Stimulated activated memory B cell treated with anti-CD40 and anti-IgM and Interleukin-4, amounts not matched to agents 10 μg/mL and 1 μg/mL and 100 μg/mL, for 72 hours (primary cell): ENCODE measurements at regions not wholly inside any gene's neighbourhood (a gene's known extent, or its start where the extent isn't known, plus 50 kb on each side); places are given as distances from the start of the nearest gene placed in this dataset.
"Not testable (repeated sequence)": the region's sequence is repeated elsewhere in the genome, so short reads cannot be mapped to it uniquely, and the experiment has no call there.

Experiments
- ATAC-seq: fragments of 150-1000 bp; cut with Tn5 transposase; 2 replicates; pipeline ENCODE4 v1.10.0; 2021
- H3K27ac Mint-ChIP-seq: one replicate; pipeline ENCODE4 v1.8.0; 2022; ENCODE audit warnings: mild to moderate bottlenecking, mixed read lengths
- H3K27me3 Mint-ChIP-seq: one replicate; pipeline ENCODE4 v1.8.0; 2022; ENCODE audit warnings: mixed read lengths
- H3K36me3 Mint-ChIP-seq: one replicate; pipeline ENCODE4 v1.8.0; 2022; ENCODE audit warnings: mixed read lengths
- H3K4me1 Mint-ChIP-seq: one replicate; pipeline ENCODE4 v1.8.0; 2022; ENCODE audit warnings: mixed read lengths
- H3K4me3 Mint-ChIP-seq: one replicate; pipeline ENCODE4 v1.8.0; 2022; ENCODE audit warnings: mild to moderate bottlenecking, moderate library complexity, mixed read lengths
- H3K9me3 Mint-ChIP-seq: one replicate; pipeline ENCODE4 v1.8.0; 2022; ENCODE audit warnings: mixed read lengths

DNA sequence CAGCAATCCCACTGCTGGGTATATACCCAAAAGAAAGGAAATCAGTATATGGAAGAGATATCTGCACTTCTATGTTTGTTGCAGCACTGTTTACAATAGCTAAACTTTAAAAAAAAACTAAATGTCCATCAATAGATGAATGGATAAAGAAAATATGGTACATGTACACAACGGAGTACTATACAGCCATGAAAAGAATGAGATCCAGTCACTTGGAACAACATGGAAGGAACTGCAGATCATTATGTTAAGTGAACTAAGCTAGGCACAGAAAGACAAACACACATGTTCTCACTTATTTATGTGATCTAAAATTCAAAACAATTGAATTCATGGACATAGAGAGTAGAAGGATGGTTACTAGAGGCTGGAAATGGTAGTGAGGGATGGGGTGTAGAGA, 400.7 kb downstream of the ZNF674 start:
- no peak for ATAC-seq
- no peaks in the 10 kb centered on the region for H3K4me1 Mint-ChIP-seq
- H3K27ac Mint-ChIP-seq: no peak overlapping the region
- no peak overlapping the region for H3K4me3 Mint-ChIP-seq
- H3K9me3 Mint-ChIP-seq: peaks cover 3% of the 10 kb centered on the region
- H3K27me3 Mint-ChIP-seq: no peaks in the 10 kb centered on the region
- H3K36me3 Mint-ChIP-seq: no peaks in the 10 kb centered on the region

DNA sequence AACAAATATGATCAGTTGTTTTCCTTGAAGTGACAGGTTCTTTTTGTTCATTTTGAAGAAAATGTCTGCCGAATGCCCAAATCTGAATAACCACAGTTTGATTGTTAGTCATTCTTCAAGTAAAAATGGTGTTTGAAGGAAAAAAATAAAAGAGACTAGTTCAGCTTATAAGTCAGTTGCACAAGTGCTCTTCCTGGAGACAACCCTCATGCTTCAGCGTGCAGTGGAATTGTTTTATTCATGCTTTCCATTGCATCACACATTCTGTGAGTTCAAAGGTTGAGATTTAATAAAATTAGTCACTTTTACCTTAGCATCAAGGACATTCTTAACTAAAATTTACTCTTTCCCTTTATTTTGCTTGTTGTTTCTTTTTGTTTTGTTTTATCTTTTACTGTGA, 404.9 kb downstream of the ZNF674 start:
- Mint-ChIP-seq H3K4me1 (no peaks in the 10 kb centered on the region), H3K36me3 (no peaks in the 10 kb centered on the region), H3K4me3 (no peak overlapping the region), H3K27me3 (peaks cover 10% of the 10 kb centered on the region), H3K9me3 (peaks cover 3% of the 10 kb centered on the region), H3K27ac (no peak overlapping the region)
- ATAC-seq: no peak

DNA sequence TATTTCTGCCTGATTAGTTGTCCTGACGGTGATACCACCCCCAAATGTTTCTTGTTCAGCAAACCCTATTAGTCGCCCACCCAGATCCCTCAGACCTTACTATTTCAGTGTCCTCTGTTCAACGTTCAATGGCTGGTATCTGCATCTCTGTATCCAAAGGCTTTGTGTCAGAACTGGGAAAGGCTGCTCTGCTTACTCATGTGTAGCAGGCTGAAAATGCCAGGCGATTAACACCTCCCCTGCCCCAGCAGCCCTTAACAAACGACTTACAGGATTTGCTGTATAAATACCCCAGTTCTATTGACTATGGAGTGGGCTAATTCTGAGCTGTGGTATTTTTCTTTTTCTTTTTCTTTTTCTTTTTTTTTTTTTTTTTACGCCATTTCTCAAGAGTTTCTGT, 415.0 kb downstream of the ZNF674 start:
- H3K9me3 Mint-ChIP-seq: no peaks in the 10 kb centered on the region
- peaks cover 11% of the 10 kb centered on the region for H3K27me3 Mint-ChIP-seq
- no peaks in the 10 kb centered on the region for H3K36me3 Mint-ChIP-seq
- H3K4me3 Mint-ChIP-seq: no peak overlapping the region
- no peak for ATAC-seq
- no peak overlapping the region for H3K27ac Mint-ChIP-seq
- H3K4me1 Mint-ChIP-seq: no peaks in the 10 kb centered on the region

DNA sequence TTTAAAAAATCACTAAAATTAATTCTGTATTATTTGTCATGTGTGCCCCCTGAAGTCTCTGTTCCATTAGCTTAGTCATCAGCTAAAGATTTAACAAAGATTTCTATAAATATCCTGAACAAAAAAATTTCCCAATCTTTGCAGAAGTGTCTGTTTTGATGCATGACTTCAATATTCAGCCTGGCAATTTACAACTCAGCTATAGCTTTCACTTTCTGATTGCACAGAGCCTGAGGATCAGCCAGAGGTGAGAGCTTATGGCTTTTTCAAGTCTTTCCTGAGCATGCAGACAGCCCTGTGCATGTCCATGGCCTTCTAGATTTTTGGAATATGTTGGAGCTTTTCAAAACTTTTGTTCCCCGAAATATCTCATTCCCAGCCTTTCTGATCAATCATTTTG, 420.1 kb downstream of the ZNF674 start:
- peaks cover 2% of the 10 kb centered on the region for H3K27me3 Mint-ChIP-seq
- no peak overlapping the region for H3K27ac Mint-ChIP-seq
- no peaks in the 10 kb centered on the region for H3K9me3 Mint-ChIP-seq
- H3K4me1 Mint-ChIP-seq: no peaks in the 10 kb centered on the region
- ATAC-seq: no peak
- H3K4me3 Mint-ChIP-seq: no peak overlapping the region
- no peaks in the 10 kb centered on the region for H3K36me3 Mint-ChIP-seq

DNA sequence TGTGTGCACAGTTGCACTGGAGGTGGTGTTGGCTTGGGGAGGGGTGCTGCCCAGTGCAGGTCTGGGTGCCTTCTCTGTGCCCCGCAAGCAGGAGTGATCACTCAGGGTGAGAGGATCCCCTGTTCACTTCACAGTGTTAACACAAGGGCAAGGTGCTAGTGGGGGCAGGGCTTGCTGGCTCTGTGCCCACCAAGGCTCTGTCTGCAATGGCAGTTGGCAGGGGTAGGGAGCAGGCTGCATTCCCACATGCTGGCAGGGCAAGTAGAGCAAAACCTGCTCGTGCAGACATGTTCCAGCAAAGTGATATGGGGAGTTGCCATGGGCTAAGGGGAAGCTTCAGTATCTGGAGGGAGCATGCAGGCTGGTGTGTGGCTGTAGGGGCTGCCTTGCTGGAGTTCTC, 428.0 kb downstream of the ZNF674 start:
- H3K36me3 Mint-ChIP-seq: no peaks in the 10 kb centered on the region
- H3K27me3 Mint-ChIP-seq: no peaks in the 10 kb centered on the region
- ATAC-seq: no peak
- H3K9me3 Mint-ChIP-seq: no peaks in the 10 kb centered on the region
- H3K4me3 Mint-ChIP-seq: no peak overlapping the region
- no peaks in the 10 kb centered on the region for H3K4me1 Mint-ChIP-seq
- H3K27ac Mint-ChIP-seq: no peak overlapping the region

DNA sequence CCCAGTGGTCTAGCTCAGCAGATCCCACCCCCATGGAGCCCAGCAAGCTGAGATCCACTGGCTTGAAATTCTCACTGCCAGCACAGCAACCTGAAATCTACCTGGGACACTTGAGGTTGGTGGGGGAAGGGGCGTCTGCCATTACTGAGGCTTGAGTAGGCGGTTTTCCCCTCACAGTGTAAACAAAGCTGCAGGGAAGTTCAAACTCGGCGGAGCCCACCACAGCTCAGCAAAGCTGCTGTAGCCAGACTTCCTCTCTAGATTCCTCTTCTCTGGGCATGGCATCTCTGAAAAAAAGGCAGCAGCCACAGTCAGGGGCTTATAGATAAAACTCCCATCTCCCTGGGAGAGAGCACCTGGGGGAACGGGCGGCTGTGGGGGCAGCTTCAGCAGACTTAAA, 457.9 kb downstream of the ZNF674 start:
- H3K4me1 Mint-ChIP-seq, ATAC-seq, H3K4me3 Mint-ChIP-seq, H3K36me3 Mint-ChIP-seq, H3K9me3 Mint-ChIP-seq, H3K27ac Mint-ChIP-seq, H3K27me3 Mint-ChIP-seq: not testable (repeated sequence)

DNA sequence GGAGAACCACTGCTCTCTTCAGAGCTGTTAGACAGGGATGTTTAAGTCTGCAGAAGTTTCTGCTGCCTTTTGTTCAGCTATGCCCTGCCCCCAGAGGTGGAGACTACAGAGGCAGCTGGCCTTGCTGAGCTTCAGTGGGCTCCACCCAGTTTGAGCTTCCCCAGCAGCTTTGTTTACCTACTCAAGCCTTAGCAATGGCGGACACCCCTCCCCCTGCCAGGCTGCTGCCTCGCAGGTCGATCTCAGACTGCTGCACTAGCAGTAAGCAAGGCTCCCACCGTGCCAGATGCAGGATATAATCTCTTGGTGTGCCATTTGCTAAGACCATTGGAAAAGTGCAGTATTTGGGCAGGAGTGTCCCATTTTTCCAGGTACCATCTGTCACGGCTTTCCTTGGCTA, 465.1 kb downstream of the ZNF674 start:
- H3K9me3 Mint-ChIP-seq, H3K27ac Mint-ChIP-seq, H3K27me3 Mint-ChIP-seq, ATAC-seq, H3K4me1 Mint-ChIP-seq, H3K36me3 Mint-ChIP-seq, H3K4me3 Mint-ChIP-seq: not testable (repeated sequence)

DNA sequence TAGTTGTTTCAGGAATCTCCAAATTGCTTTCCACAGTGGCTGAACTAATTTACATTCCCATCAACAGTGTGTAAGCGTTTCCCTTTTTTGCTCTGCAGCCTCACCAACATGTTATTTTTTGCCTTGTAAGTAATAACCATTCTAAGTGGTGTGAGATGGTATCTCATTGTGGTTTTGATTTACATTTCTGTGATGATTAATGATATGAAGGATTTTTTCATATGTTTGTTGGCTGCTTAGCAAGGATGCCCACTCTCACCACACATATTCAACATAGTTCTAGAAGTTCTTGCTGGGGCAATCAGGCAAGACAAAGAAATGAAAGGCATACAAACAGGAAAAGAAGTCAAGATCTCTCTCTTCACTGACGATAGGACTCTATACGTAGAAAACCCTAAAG, 472.4 kb downstream of the ZNF674 start:
- H3K4me1 Mint-ChIP-seq: no peaks in the 10 kb centered on the region
- H3K9me3 Mint-ChIP-seq: peaks cover 4% of the 10 kb centered on the region
- no peak overlapping the region for H3K27ac Mint-ChIP-seq
- no peaks in the 10 kb centered on the region for H3K27me3 Mint-ChIP-seq
- no peak for ATAC-seq
- no peak overlapping the region for H3K4me3 Mint-ChIP-seq
- H3K36me3 Mint-ChIP-seq: no peaks in the 10 kb centered on the region

DNA sequence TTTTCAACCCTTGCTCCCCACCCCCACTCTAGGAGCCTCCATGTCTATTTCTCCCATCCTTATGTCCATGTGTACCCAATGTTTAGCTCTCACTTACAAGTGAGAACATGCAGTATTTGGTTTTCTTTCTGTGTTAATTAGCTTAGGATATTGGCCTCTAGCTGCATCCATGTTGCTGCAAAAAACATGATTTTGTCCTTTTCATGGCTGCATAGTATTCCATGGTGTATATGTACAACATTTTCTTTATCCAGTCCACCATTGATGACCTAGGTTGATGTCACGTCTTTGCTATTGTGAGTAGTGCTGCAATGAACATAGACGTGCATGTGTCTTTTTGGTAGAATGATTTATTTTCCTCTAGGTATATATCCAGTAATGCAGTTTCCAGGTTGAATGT, 472.8 kb downstream of the ZNF674 start:
- H3K27me3 Mint-ChIP-seq: no peaks in the 10 kb centered on the region
- ATAC-seq: no peak
- H3K9me3 Mint-ChIP-seq: no peaks in the 10 kb centered on the region
- no peaks in the 10 kb centered on the region for H3K4me1 Mint-ChIP-seq
- no peak overlapping the region for H3K27ac Mint-ChIP-seq
- H3K36me3 Mint-ChIP-seq: no peaks in the 10 kb centered on the region
- no peak overlapping the region for H3K4me3 Mint-ChIP-seq

DNA sequence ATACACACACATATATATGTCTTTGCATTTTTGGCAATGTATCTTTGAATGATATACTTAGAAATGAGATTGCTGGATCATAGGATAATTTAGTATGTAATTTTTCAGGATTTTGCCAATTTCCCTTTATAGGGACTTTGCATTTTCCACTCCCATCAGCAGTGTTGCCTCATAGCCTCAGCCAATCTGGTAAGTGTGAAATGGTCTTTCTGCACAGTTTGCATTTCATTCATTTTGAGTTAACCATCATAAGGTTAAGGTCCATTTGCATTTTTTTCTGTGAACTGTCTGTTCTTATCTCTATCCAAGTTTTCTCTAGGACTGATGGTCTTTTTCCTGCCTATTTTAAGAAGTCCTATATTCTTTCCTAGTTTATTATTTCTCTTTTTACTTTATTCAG, 474.8 kb downstream of the ZNF674 start:
- H3K9me3 Mint-ChIP-seq: peaks cover 4% of the 10 kb centered on the region
- H3K27ac Mint-ChIP-seq: no peak overlapping the region
- no peak for ATAC-seq
- H3K27me3 Mint-ChIP-seq: no peaks in the 10 kb centered on the region
- H3K4me3 Mint-ChIP-seq: no peak overlapping the region
- H3K36me3 Mint-ChIP-seq: no peaks in the 10 kb centered on the region
- no peaks in the 10 kb centered on the region for H3K4me1 Mint-ChIP-seq

DNA sequence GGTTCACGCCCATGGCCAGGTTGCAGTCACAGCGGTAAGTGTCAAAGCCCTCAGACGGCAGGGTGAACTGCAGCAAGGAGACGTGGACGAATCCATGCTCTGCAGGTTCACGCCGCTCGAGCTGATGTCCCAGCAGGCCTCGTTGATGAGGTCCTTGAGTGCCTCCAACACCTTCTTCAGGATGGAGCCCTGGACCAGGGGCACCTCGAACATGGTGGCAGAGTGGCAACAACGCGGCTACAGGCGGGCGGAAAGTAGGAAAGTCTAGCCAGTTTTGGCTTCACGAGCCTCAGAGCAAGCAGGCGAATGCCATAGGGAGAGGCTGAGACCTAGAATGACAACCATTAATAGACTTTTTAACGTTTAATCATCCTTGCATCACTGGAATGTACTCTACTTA, 485.9 kb downstream of the ZNF674 start:
- Mint-ChIP-seq H3K27me3 (no peaks in the 10 kb centered on the region), H3K9me3 (no peaks in the 10 kb centered on the region), H3K27ac (no peak overlapping the region), H3K4me3 (no peak overlapping the region), H3K36me3 (no peaks in the 10 kb centered on the region), H3K4me1 (no peaks in the 10 kb centered on the region)
- ATAC-seq: no peak

DNA sequence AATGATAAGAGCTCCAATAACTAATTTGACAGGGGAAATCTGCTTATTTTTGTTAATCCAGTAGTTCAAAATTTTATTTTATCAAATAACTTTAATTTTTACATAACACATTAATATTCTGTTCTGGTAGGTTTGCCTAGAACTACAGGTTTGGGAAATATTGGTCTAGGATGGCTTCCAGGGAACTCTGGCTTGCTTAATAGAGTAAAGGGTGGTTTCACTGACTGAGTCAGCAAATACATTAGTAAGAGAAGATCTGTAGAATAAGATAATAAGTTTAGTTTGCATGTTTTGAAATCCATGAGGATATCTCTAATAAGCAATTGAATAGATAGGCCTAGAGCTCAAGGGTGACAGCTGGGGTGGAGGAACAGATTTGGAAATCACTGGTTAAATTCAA, 500.7 kb downstream of the ZNF674 start:
- H3K4me1 Mint-ChIP-seq: no peaks in the 10 kb centered on the region
- peaks cover 16% of the 10 kb centered on the region for H3K9me3 Mint-ChIP-seq
- H3K36me3 Mint-ChIP-seq: no peaks in the 10 kb centered on the region
- no peak overlapping the region for H3K27ac Mint-ChIP-seq
- peaks cover 17% of the 10 kb centered on the region for H3K27me3 Mint-ChIP-seq
- H3K4me3 Mint-ChIP-seq: no peak overlapping the region
- no peak for ATAC-seq

DNA sequence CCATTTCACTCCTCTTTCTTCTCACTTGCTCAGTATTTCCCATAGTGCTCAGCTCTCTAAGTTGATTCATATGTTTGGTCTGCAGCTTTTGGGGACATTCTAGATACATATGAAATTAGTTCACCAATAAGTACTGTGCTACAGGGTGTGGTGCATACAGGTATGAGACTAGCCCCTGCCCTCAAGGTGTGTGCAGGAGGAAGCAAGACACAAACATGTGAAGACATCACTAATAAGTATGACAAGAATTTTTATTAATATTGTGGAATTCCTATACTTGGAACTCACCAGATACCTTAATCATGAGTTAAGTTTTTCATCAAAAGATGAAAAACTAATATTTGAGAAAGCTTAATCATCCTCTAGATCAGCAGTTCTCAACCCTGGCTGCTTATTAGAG, 505.2 kb downstream of the ZNF674 start:
- Mint-ChIP-seq H3K4me1 (no peaks in the 10 kb centered on the region), H3K27me3 (peaks cover 17% of the 10 kb centered on the region), H3K27ac (no peak overlapping the region)

DNA sequence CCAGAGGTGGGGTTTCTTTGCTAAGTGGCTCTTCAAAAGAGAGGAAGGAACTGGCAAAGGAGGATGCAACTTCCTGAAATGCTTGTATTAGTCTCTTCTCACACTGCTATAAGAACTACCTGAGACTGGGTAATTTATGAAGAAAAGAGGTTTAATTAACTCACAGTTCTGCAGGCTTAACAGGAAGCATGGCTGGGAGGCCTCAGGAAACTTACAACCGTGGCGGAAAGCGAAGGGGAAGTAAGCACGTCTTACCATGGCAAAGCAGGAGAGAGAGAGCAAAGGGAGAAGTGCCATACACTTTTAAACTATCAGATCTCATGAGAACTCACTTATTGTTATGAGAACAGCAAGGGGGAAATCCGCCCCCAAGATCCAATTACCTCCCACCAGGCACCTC, 505.7 kb downstream of the ZNF674 start:
- peaks cover 12% of the 10 kb centered on the region for H3K9me3 Mint-ChIP-seq
- ATAC-seq: no peak
- H3K36me3 Mint-ChIP-seq: no peaks in the 10 kb centered on the region
- no peak overlapping the region for H3K4me3 Mint-ChIP-seq
- H3K27me3 Mint-ChIP-seq: peaks cover 17% of the 10 kb centered on the region
- no peaks in the 10 kb centered on the region for H3K4me1 Mint-ChIP-seq
- no peak overlapping the region for H3K27ac Mint-ChIP-seq

More for the DNA sequence above, 505.2 kb downstream of the ZNF674 start:
- Mint-ChIP-seq H3K36me3 (no peaks in the 10 kb centered on the region), H3K4me3 (no peak overlapping the region), H3K9me3 (peaks cover 12% of the 10 kb centered on the region)
- ATAC-seq: no peak

DNA sequence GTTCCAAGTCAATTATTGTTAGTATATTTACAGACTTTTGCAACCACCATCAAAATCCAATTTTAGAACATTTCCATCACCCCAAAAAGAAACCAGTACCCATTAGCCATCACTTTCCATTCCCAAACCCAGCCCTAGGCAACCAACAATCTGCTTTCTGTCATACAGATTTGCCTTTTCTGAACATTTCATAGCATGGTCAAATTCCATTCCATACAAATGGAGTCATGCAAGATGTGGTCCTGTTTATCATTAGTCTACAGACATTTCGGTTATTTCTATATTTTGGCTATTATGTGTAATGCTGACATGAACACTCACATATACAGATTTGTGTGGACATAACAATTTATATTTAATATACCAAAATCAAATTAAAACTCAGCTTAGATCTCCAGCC, 508.7 kb downstream of the ZNF674 start:
- H3K36me3 Mint-ChIP-seq: no peaks in the 10 kb centered on the region
- no peak for ATAC-seq
- H3K4me3 Mint-ChIP-seq: no peak overlapping the region
- H3K9me3 Mint-ChIP-seq: peaks cover 11% of the 10 kb centered on the region
- peaks cover 4% of the 10 kb centered on the region for H3K27me3 Mint-ChIP-seq
- H3K4me1 Mint-ChIP-seq: no peaks in the 10 kb centered on the region
- H3K27ac Mint-ChIP-seq: no peak overlapping the region

DNA sequence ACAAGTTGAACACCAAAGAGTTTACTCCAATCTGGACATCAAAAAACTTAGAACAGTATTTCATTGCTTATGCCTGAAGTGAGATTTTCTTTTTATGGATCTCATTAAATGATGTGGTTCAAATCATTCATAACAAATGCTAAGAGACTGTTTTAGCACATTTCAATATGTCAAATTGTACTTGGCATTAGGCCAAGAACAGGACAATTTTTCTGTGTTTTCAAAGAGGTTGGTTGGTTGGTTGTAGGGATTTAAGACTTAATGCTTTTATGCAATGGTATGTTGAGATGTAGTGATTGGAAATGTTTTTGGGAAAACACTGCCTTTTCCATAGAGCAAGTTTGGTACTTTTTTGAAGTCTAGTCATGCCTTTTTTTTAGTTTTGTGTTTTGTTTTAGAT, 510.4 kb downstream of the ZNF674 start:
- Mint-ChIP-seq H3K4me3 (no peak overlapping the region), H3K9me3 (peaks cover under 1% of the 10 kb centered on the region), H3K4me1 (no peaks in the 10 kb centered on the region), H3K36me3 (no peaks in the 10 kb centered on the region), H3K27ac (no peak overlapping the region), H3K27me3 (no peaks in the 10 kb centered on the region)
- no peak for ATAC-seq

DNA sequence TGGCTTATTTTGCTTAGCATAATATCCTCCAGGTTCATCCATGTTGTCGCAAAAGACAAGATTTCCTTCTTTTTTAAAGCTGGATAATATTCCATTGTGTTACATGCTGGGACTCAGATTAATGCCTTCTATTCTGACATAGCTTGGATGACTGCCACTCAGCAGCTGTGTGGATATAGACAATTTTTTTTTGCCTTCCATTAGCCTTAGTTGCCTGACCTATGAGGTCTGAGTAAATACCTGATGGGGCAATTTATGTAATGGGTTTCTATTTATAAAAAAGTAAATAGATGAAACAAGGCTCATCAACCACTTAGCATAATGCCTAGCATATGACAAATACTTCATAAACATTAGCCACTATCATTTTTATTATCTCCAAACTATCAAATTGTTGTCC, 515.4 kb downstream of the ZNF674 start:
- no peak for ATAC-seq
- Mint-ChIP-seq H3K4me3 (no peak overlapping the region), H3K27ac (no peak overlapping the region), H3K4me1 (no peaks in the 10 kb centered on the region), H3K36me3 (no peaks in the 10 kb centered on the region), H3K9me3 (no peaks in the 10 kb centered on the region), H3K27me3 (no peaks in the 10 kb centered on the region)
